ENCODE measurements at regions not wholly inside any gene's neighbourhood (a gene's known extent, or its start where the extent isn't known, plus 50 kb on each side); places are given as distances from the start of the nearest gene placed in this dataset.
"Not testable (repeated sequence)": the region's sequence is repeated elsewhere in the genome, so short reads cannot be mapped to it uniquely, and the experiment has no call there.

DNA sequence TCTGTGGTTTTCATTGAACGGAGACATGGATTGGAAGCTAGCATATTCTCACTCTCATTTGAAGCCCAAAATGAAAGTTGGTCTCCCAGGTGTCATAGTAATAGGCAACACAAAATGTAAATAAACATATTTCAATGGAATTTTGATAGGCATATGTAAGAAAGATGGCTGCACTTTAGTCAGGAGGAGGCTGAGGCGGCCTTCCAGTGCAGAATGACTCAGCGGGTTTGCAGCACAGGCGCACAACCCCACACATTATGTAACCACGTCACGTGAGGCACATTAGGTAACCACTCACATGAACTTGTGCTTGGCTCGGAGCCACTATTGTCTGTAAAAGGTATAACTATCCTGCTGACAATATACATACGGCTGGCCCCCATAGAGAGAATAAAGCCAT lies 381.7 kb downstream of the GPAT3 start:
- H3K4me2 ChIP-seq (ENCODE audit: low read depth, low read length, poor library complexity, severe bottlenecking): no peak overlapping the region
- H2AFZ ChIP-seq (ENCODE audit: low read depth, low read length, severe bottlenecking): no peak overlapping the region
- H3K36me3 ChIP-seq (ENCODE audit: low read length): no peaks in the 10 kb centered on the region
- no peak overlapping the region for H3K4me3 ChIP-seq (ENCODE audit: insufficient read depth, low read length, poor library complexity, severe bottlenecking)
- no peak overlapping the region for H3K27ac ChIP-seq (ENCODE audit: low read depth, low read length)
- H3K9ac ChIP-seq (ENCODE audit: low read length): no peak overlapping the region
- H3F3A ChIP-seq (ENCODE audit: insufficient read depth): no peaks in the 10 kb centered on the region
- no peaks in the 10 kb centered on the region for H3K9me2 ChIP-seq (replicated peaks; ENCODE audit: insufficient read depth, low read length)
- TF ChIP-seq EZH2phosphoT487 (conservative IDR thresholded peaks at IDR 0.05; ENCODE audit: low read length): no peak
- TF ChIP-seq, protein P1, sequence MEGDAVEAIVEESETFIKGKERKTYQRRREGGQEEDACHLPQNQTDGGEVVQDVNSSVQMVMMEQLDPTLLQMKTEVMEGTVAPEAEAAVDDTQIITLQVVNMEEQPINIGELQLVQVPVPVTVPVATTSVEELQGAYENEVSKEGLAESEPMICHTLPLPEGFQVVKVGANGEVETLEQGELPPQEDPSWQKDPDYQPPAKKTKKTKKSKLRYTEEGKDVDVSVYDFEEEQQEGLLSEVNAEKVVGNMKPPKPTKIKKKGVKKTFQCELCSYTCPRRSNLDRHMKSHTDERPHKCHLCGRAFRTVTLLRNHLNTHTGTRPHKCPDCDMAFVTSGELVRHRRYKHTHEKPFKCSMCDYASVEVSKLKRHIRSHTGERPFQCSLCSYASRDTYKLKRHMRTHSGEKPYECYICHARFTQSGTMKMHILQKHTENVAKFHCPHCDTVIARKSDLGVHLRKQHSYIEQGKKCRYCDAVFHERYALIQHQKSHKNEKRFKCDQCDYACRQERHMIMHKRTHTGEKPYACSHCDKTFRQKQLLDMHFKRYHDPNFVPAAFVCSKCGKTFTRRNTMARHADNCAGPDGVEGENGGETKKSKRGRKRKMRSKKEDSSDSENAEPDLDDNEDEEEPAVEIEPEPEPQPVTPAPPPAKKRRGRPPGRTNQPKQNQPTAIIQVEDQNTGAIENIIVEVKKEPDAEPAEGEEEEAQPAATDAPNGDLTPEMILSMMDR (IDR thresholded peaks at IDR 0.05; ENCODE audit: insufficient read depth, low read length, poor library complexity, severe bottlenecking): no peak
- H3K27me3 ChIP-seq (ENCODE audit: low read length): no peaks in the 10 kb centered on the region
- no peaks in the 10 kb centered on the region for H4K20me1 ChIP-seq (ENCODE audit: low read depth, low read length)
- H3K79me2 ChIP-seq (ENCODE audit: insufficient read depth, low read length): no peaks in the 10 kb centered on the region
- no peaks in the 10 kb centered on the region for H3K9me3 ChIP-seq (ENCODE audit: insufficient read depth, low read length)

DNA sequence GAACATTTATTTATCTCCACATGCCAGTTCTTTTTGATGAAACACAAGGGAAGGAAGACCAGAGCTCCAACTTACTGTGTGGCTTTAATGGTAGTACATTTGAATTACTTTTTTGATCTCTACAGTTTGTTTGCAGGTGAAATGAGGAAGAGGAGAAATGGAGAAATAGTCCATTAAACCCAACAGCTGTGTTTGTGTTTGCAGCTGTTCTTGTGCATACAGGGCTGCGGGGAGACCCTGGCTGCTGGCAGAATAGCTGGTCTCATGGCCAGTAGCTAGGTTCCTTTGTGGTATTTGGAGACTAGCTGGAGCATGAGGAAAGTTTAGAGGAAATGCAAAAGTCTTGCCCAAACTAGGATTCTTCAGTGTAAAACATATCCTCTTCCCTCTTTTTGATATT lies 374.8 kb downstream of the GPAT3 start:
- Histone ChIP-seq H3K79me2 (ENCODE audit: insufficient read depth, low read length) (no peaks in the 10 kb centered on the region), H3K9me2 (replicated peaks; ENCODE audit: insufficient read depth, low read length) (no peaks in the 10 kb centered on the region), H3K27ac (ENCODE audit: low read depth, low read length) (no peak overlapping the region), H4K20me1 (ENCODE audit: low read depth, low read length) (no peaks in the 10 kb centered on the region), H3K36me3 (ENCODE audit: low read length) (no peaks in the 10 kb centered on the region), H3K27me3 (ENCODE audit: low read length) (no peaks in the 10 kb centered on the region), H3K9me3 (ENCODE audit: insufficient read depth, low read length) (no peaks in the 10 kb centered on the region), H2AFZ (ENCODE audit: low read depth, low read length, severe bottlenecking) (no peak overlapping the region), H3K4me2 (ENCODE audit: low read depth, low read length, poor library complexity, severe bottlenecking) (no peak overlapping the region), H3K9ac (ENCODE audit: low read length) (no peak overlapping the region), H3K4me3 (ENCODE audit: insufficient read depth, low read length, poor library complexity, severe bottlenecking) (no peak overlapping the region), H3F3A (ENCODE audit: insufficient read depth) (no peaks in the 10 kb centered on the region)
- no peak for TF ChIP-seq EZH2phosphoT487 (conservative IDR thresholded peaks at IDR 0.05; ENCODE audit: low read length)
- TF ChIP-seq, protein P1 (IDR thresholded peaks at IDR 0.05; ENCODE audit: insufficient read depth, low read length, poor library complexity, severe bottlenecking): no peak

DNA sequence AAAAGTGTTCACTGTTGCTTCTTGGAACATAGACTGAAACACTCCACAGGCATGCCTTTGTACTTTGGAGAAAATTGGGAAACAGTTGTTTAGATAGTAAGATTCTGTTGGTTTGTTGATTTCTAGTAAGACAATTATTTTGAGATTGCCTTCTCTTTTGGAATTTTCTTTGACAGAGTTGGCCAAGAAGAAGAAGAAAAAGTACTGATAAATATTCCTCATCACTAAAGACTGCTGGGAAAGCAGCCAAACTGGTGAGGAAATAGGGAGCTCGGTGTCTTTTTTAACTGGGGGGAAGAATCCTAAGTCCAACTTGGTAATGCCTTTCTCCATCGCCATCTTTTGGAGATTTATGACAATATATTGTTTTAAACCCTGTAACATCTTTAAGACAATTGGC lies 370.7 kb downstream of the GPAT3 start:
- no peaks in the 10 kb centered on the region for H3K9me3 ChIP-seq (ENCODE audit: insufficient read depth, low read length)
- H3K79me2 ChIP-seq (ENCODE audit: insufficient read depth, low read length): no peaks in the 10 kb centered on the region
- no peaks in the 10 kb centered on the region for H3K27me3 ChIP-seq (ENCODE audit: low read length)
- H3F3A ChIP-seq (ENCODE audit: insufficient read depth): no peaks in the 10 kb centered on the region
- H3K4me3 ChIP-seq (ENCODE audit: insufficient read depth, low read length, poor library complexity, severe bottlenecking): no peak overlapping the region
- H3K4me2 ChIP-seq (ENCODE audit: low read depth, low read length, poor library complexity, severe bottlenecking): no peak overlapping the region
- no peaks in the 10 kb centered on the region for H4K20me1 ChIP-seq (ENCODE audit: low read depth, low read length)
- no peak overlapping the region for H2AFZ ChIP-seq (ENCODE audit: low read depth, low read length, severe bottlenecking)
- no peaks in the 10 kb centered on the region for H3K36me3 ChIP-seq (ENCODE audit: low read length)
- H3K9ac ChIP-seq (ENCODE audit: low read length): no peak overlapping the region
- H3K9me2 ChIP-seq (replicated peaks; ENCODE audit: insufficient read depth, low read length): no peaks in the 10 kb centered on the region
- TF ChIP-seq, protein P1 (IDR thresholded peaks at IDR 0.05; ENCODE audit: insufficient read depth, low read length, poor library complexity, severe bottlenecking): no peak
- no peak overlapping the region for H3K27ac ChIP-seq (ENCODE audit: low read depth, low read length)

DNA sequence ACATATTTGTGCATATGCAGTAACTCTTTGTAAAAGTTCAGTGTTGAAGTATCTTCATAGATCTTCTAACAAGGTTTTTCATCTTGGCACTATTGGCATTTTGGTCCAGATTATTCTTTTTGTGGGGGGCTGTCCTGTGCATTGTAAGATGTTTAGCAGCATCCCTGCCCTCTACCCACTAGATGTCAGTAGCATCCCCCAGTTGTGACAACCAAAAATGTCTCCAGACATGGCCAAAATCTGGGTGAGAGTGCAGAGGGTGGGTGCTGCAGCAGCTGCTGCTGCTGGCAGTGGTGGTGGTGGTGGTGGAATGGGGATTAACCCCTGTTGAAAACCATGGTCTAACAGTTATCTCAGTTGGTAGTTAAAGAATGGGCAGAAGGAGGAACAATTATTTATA lies 370.0 kb downstream of the GPAT3 start:
- Histone ChIP-seq H3K9ac (ENCODE audit: low read length) (no peak overlapping the region), H3K79me2 (ENCODE audit: insufficient read depth, low read length) (no peaks in the 10 kb centered on the region), H3K27me3 (ENCODE audit: low read length) (no peaks in the 10 kb centered on the region), H3K27ac (ENCODE audit: low read depth, low read length) (no peak overlapping the region), H4K20me1 (ENCODE audit: low read depth, low read length) (no peaks in the 10 kb centered on the region), H3K9me2 (replicated peaks; ENCODE audit: insufficient read depth, low read length) (no peaks in the 10 kb centered on the region), H3K9me3 (ENCODE audit: insufficient read depth, low read length) (no peaks in the 10 kb centered on the region), H3K4me3 (ENCODE audit: insufficient read depth, low read length, poor library complexity, severe bottlenecking) (no peak overlapping the region), H3K4me2 (ENCODE audit: low read depth, low read length, poor library complexity, severe bottlenecking) (no peak overlapping the region), H3K36me3 (ENCODE audit: low read length) (no peaks in the 10 kb centered on the region), H3F3A (ENCODE audit: insufficient read depth) (no peaks in the 10 kb centered on the region), H2AFZ (ENCODE audit: low read depth, low read length, severe bottlenecking) (no peak overlapping the region)
- TF ChIP-seq, protein P1 (IDR thresholded peaks at IDR 0.05; ENCODE audit: insufficient read depth, low read length, poor library complexity, severe bottlenecking): no peak
- no peak for TF ChIP-seq EZH2phosphoT487 (conservative IDR thresholded peaks at IDR 0.05; ENCODE audit: low read length)

DNA sequence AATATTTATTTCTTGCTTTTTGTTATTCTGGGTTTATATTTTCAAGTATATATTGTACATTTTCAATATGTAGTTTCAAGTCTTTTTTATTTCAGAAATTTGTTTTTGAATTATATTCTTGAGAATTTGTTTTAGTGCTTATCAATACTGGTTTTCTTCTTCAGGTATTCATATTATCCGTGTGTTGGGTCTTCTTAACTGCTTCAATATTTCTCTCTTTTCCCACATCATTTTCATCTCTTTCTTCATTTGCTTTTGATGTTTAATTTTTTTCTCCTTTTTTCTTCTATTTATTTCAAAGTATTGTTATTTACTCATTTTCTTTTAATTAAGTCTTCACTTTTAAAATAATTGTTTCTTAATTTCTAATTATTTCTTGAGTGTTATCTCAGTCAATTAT lies 367.8 kb downstream of the GPAT3 start:
- H3K4me3 ChIP-seq (ENCODE audit: insufficient read depth, low read length, poor library complexity, severe bottlenecking); H3K9ac ChIP-seq (ENCODE audit: low read length); H3K27ac ChIP-seq (ENCODE audit: low read depth, low read length); H2AFZ ChIP-seq (ENCODE audit: low read depth, low read length, severe bottlenecking); H3K4me2 ChIP-seq (ENCODE audit: low read depth, low read length, poor library complexity, severe bottlenecking); H3K9me2 ChIP-seq (replicated peaks; ENCODE audit: insufficient read depth, low read length); H4K20me1 ChIP-seq (ENCODE audit: low read depth, low read length); H3K36me3 ChIP-seq (ENCODE audit: low read length); H3K79me2 ChIP-seq (ENCODE audit: insufficient read depth, low read length); H3F3A ChIP-seq (ENCODE audit: insufficient read depth); H3K27me3 ChIP-seq (ENCODE audit: low read length); H3K9me3 ChIP-seq (ENCODE audit: insufficient read depth, low read length): not testable (repeated sequence)

Measured in SU-DHL-6 (cell line).